ENCODE measurements at regions not wholly inside any gene's neighbourhood (a gene's known extent, or its start where the extent isn't known, plus 50 kb on each side); places are given as distances from the start of the nearest gene placed in this dataset.

DNA sequence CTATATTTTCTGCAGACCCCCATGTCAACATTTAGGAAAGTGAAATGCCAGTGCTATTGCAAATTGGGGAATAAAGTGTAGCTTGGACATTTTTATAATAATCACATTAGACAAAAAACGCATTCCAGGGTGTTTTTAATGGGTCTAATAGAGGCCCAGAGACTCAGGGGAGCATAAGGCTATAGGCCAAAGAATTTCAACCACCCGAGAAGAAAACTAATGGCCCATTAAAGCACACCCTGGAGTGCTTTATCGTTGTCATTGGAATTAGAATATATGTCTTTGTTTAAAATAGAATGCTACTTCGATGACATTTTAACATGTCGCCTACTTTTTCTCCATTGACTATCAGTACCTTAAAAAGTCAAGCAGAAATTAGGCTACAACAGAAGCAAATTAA lies 414.1 kb upstream of the CDH8 start:
- H3K9ac ChIP-seq (ENCODE audit: extremely low read depth, insufficient read length, low read length), result no peak overlapping the region
- H3K36me3 Mint-ChIP-seq (ENCODE audit: insufficient read depth in 1 of 3, low read depth in 3 of 3), result no peaks in the 10 kb centered on the region; a peak in 1 of 7 replicates

More for the DNA sequence above, 414.1 kb upstream of the CDH8 start:
- H3K14ac ChIP-seq (ENCODE audit: insufficient read depth, low read length), result no peak overlapping the region
- no peaks in the 10 kb centered on the region for H3K79me1 ChIP-seq (ENCODE audit: insufficient read depth, low read depth, low read length, poor library complexity, severe bottlenecking)
- WGBS (ENCODE audit: extremely low coverage, insufficient read length, low lambda C conversion rate), result no CpG with 5 or more reads among the region's 5 CpGs
- no peak overlapping the region for H4K5ac ChIP-seq (ENCODE audit: insufficient read length, low read depth, low read length)
- no peak overlapping the region for H3K4me2 ChIP-seq (ENCODE audit: insufficient read depth, insufficient read length, low read length)
- no peak overlapping the region for H4K8ac ChIP-seq (replicated peaks; ENCODE audit: insufficient read length, low read depth, low read length)
- H2AK5ac ChIP-seq (ENCODE audit: insufficient read length, low read length), result no peak overlapping the region
- no peaks in the 10 kb centered on the region for H3K23me2 ChIP-seq (ENCODE audit: insufficient read length, low read depth, low read length, poor library complexity, severe bottlenecking)
- Mint-ChIP-seq H3K9me3 (no peaks in the 10 kb centered on the region), H3K27ac (peak overlapping the region in 2 of 3 experiments; percentile 4 to 84; a peak in 3 of 7 replicates), H3K4me1 (peaks cover 27 to 29% of the 10 kb centered on the region in 2 experiments), H3K27me3 (ENCODE audit: low read depth) (no peaks in the 10 kb centered on the region), H3K4me3 (no peak overlapping the region)
- H3K9me3 ChIP-seq (ENCODE audit: control insufficient read depth, low read depth, low read length), result no peaks in the 10 kb centered on the region
- H3K18ac ChIP-seq (ENCODE audit: insufficient read length, low read depth, low read length), result no peak overlapping the region
- no peak overlapping the region for H3K23ac ChIP-seq (ENCODE audit: insufficient read length, low read depth, low read length)
- no peak overlapping the region for H2AFZ ChIP-seq (ENCODE audit: low read length)
- no peak overlapping the region for H3K4ac ChIP-seq (ENCODE audit: low read depth, low read length)
- no peak overlapping the region for H2BK120ac ChIP-seq (ENCODE audit: low read depth, low read length, poor library complexity, severe bottlenecking)
- H2BK12ac ChIP-seq (ENCODE audit: insufficient read length, low read depth, low read length), result no peak overlapping the region
- no peak overlapping the region for H2BK20ac ChIP-seq (ENCODE audit: low read depth, low read length, poor library complexity, severe bottlenecking)
- TF ChIP-seq, protein P1, sequence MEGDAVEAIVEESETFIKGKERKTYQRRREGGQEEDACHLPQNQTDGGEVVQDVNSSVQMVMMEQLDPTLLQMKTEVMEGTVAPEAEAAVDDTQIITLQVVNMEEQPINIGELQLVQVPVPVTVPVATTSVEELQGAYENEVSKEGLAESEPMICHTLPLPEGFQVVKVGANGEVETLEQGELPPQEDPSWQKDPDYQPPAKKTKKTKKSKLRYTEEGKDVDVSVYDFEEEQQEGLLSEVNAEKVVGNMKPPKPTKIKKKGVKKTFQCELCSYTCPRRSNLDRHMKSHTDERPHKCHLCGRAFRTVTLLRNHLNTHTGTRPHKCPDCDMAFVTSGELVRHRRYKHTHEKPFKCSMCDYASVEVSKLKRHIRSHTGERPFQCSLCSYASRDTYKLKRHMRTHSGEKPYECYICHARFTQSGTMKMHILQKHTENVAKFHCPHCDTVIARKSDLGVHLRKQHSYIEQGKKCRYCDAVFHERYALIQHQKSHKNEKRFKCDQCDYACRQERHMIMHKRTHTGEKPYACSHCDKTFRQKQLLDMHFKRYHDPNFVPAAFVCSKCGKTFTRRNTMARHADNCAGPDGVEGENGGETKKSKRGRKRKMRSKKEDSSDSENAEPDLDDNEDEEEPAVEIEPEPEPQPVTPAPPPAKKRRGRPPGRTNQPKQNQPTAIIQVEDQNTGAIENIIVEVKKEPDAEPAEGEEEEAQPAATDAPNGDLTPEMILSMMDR (conservative IDR thresholded peaks at IDR 0.05), result no peak
- H3K27ac ChIP-seq (ENCODE audit: insufficient read length, low read depth, low read length), result no peak overlapping the region
- H2BK15ac ChIP-seq (ENCODE audit: low read depth, low read length), result no peak overlapping the region
- H3K27me3 ChIP-seq (ENCODE audit: insufficient read depth, low read length), result no peaks in the 10 kb centered on the region
- H4K20me1 ChIP-seq (ENCODE audit: control insufficient read depth, insufficient read depth, insufficient read length), result no peaks in the 10 kb centered on the region
- H3K56ac ChIP-seq (ENCODE audit: insufficient read length, low read depth, low read length), result no peak overlapping the region
- H3K4me1 ChIP-seq (ENCODE audit: insufficient read depth, low read length), result peaks cover 2% of the 10 kb centered on the region; the same call in 1 of the 2 replicates
- DNase-seq, result no peak
- H3K79me2 ChIP-seq (ENCODE audit: insufficient read depth, low read length), result no peaks in the 10 kb centered on the region
- no peak overlapping the region for H4K91ac ChIP-seq (ENCODE audit: insufficient read length, low read depth, low read length)
- H3T11ph ChIP-seq (ENCODE audit: low read length), result no peak overlapping the region
- no peak overlapping the region for H2BK5ac ChIP-seq (ENCODE audit: insufficient read length, low read length)

Measured in H9 (cell line).